ENCODE measurements at regions not wholly inside any gene's neighbourhood (a gene's known extent, or its start where the extent isn't known, plus 50 kb on each side); places are given as distances from the start of the nearest gene placed in this dataset.

DNA sequence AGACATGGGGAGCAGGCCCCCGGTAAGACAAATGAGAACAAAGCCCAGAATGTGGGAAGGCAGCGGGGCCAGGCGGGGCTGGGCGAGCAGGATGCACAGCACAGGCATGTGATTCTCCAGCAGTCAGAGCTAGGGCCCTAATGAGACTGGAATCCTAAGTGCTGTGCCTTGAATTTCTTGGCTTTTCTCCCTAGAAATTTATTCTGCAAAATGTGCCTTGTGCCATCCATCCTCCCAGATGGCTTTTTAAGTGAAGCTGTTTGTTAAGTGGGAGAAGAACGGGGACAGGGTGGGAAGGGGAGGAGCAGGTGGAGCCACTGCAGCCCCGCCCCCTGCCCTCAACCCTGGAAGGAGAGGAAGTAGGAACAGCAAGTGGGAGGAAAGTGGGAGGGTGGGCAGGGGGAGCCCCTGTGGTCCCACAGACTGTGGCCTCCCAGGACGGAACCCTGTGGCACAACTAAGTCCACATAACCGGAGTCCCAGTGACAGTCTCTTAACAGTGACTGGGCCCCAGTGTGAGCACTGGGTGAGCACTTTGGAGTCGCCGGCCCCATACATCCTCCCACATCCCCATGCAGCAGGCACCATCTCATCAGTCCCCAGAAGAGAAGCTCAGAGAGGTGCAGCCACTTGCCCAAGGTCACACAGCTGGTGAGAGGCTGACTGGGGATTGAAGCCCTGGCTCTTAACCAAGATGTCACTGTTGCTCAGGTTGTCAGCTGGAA, 216.9 kb downstream of the MATN1 start:
- TF ChIP-seq, protein P1, sequence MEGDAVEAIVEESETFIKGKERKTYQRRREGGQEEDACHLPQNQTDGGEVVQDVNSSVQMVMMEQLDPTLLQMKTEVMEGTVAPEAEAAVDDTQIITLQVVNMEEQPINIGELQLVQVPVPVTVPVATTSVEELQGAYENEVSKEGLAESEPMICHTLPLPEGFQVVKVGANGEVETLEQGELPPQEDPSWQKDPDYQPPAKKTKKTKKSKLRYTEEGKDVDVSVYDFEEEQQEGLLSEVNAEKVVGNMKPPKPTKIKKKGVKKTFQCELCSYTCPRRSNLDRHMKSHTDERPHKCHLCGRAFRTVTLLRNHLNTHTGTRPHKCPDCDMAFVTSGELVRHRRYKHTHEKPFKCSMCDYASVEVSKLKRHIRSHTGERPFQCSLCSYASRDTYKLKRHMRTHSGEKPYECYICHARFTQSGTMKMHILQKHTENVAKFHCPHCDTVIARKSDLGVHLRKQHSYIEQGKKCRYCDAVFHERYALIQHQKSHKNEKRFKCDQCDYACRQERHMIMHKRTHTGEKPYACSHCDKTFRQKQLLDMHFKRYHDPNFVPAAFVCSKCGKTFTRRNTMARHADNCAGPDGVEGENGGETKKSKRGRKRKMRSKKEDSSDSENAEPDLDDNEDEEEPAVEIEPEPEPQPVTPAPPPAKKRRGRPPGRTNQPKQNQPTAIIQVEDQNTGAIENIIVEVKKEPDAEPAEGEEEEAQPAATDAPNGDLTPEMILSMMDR (IDR thresholded peaks at IDR 0.05; ENCODE audit: poor library complexity, severe bottlenecking) = no peak
- TF ChIP-seq POLR2AphosphoS5 (IDR thresholded peaks at IDR 0.05) (no peak), SMC3 (conservative IDR thresholded peaks at IDR 0.05; ENCODE audit: poor library complexity) (no peak)

Data from neural cell (in vitro differentiated cells).